H1 (cell line): ENCODE measurements at regions not wholly inside any gene's neighbourhood (a gene's known extent, or its start where the extent isn't known, plus 50 kb on each side); places are given as distances from the start of the nearest gene placed in this dataset.

Experiments used
- CBX8 ChIP-seq: fragments of 300-800, 300-1000 bp; sonication (generic); IDR thresholded peaks from 2 replicates; pipeline ENCODE4 v1.7.1; 2016; ENCODE audit warnings: low read depth, low read length, borderline replicate concordance
- POLR2AphosphoS5 ChIP-seq: IDR thresholded peaks from 2 replicates; pipeline ENCODE4 v1.6.1; 2011; ENCODE audit warnings: low read depth, low read length
- RFX5 ChIP-seq: IDR thresholded peaks from 2 replicates; pipeline ENCODE4 v1.6.1; 2011; ENCODE audit warnings: low read depth, low read length, improper control_type of control experiment, borderline replicate concordance
- SIRT6 ChIP-seq: IDR thresholded peaks from one replicate; pipeline ENCODE4 v1.7.1; 2012; ENCODE audit warnings: low read length, inconsistent platforms
- SP2 ChIP-seq: IDR thresholded peaks from 2 replicates; pipeline ENCODE4 v1.6.1; 2012; ENCODE audit warnings: mild to moderate bottlenecking, low read length, inconsistent platforms
- TCF12 ChIP-seq: IDR thresholded peaks from 2 replicates; pipeline ENCODE4 v1.6.1; 2011; ENCODE audit warnings: low read depth, mild to moderate bottlenecking, low read length

DNA sequence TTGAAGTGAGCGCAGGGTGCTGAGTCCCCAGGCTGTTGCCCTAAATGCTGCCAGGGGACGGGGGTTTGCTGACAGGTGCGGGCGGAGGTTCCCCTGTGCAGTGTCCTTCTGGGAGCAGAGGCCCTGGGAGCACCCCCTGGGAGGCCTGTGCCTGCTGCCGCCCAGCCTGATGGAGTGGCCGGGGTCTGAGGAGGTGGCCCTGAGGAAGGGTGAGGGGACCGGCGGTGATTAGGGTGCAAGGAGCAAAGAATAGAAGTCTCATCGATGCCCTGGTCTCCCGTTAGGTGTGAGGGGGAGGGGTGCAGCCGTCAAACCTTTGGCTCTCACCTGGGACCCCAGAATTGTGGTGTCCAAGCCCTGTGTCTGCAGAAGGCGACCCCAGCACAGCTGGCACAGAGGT, 1294.7 kb downstream of the BRD1 start (continued):
- no peak for TF ChIP-seq POLR2AphosphoS5
- no peak for TF ChIP-seq CBX8
- TF ChIP-seq TCF12 = no peak
- no peak for TF ChIP-seq SP2
- no peak for TF ChIP-seq SIRT6
- no peak for TF ChIP-seq RFX5
